GM12874 (cell line): ENCODE measurements at regions not wholly inside any gene's neighbourhood (a gene's known extent, or its start where the extent isn't known, plus 50 kb on each side); places are given as distances from the start of the nearest gene placed in this dataset.

ENCODE experiments used
- TF ChIP-seq, protein P1 (sequence below): IDR thresholded peaks from 2 replicates; pipeline ENCODE4 v1.5.1; 2011; ENCODE audit warnings: low read depth, mild to moderate bottlenecking, control low read depth, low read length, moderate library complexity; ENCODE audit not compliant: insufficient read depth

DNA sequence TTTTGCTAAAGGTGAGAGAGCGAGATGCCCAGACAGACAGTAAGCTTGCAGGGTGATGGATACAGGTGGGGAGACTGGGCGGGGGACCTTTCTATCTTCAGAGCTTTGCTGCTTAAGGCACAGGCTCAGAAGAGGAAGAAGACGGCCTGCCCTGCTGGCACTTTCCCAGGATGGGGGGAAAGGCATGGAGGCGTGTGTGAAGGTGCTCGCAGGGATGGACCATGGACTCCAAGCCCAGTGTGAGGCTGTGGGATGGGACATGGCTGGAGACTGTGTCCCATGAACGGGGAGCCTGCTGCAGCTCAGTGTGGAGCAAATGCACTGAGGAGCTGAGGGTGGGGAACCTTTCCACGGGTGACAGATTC is 243.2 kb upstream of the IRX4 start:
- TF ChIP-seq, protein P1, sequence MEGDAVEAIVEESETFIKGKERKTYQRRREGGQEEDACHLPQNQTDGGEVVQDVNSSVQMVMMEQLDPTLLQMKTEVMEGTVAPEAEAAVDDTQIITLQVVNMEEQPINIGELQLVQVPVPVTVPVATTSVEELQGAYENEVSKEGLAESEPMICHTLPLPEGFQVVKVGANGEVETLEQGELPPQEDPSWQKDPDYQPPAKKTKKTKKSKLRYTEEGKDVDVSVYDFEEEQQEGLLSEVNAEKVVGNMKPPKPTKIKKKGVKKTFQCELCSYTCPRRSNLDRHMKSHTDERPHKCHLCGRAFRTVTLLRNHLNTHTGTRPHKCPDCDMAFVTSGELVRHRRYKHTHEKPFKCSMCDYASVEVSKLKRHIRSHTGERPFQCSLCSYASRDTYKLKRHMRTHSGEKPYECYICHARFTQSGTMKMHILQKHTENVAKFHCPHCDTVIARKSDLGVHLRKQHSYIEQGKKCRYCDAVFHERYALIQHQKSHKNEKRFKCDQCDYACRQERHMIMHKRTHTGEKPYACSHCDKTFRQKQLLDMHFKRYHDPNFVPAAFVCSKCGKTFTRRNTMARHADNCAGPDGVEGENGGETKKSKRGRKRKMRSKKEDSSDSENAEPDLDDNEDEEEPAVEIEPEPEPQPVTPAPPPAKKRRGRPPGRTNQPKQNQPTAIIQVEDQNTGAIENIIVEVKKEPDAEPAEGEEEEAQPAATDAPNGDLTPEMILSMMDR, result no peak

DNA sequence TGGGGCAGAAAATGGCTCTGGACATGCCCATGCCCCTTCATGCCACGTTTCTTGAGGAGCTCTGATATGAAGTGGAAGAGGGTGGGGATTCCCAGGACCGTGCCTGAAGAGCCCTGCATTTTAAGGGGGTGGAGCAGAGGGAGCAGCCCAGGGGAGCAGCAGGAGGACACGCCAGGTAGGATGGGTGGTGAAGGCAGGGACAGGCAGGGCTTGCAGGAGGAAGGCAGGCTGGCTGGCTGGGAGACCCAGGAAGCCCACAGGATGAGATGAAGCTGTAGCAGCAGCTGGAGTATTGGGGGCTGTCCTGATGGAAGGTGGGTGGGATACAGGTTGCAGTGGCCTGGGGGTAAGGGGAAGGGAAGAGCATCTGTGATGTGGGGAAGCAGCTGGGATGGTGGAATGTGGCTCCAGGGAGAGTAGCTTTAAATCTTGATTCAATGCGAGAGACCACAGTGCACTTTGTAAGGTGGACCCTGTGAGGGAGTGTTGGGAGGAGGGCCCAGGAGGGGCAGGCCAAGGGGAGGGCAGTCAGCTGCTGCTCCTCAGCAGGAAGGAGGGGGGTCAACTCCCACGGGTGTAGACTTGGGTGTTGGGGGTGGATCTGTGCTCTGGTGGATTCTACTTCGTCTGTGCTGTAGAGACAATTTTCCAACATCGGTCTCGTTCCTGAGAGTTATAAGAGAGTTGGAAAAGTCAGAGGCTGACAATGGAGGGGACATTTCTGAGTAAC is 242.6 kb upstream of the IRX4 start:
- TF ChIP-seq, protein P1, result no peak

DNA sequence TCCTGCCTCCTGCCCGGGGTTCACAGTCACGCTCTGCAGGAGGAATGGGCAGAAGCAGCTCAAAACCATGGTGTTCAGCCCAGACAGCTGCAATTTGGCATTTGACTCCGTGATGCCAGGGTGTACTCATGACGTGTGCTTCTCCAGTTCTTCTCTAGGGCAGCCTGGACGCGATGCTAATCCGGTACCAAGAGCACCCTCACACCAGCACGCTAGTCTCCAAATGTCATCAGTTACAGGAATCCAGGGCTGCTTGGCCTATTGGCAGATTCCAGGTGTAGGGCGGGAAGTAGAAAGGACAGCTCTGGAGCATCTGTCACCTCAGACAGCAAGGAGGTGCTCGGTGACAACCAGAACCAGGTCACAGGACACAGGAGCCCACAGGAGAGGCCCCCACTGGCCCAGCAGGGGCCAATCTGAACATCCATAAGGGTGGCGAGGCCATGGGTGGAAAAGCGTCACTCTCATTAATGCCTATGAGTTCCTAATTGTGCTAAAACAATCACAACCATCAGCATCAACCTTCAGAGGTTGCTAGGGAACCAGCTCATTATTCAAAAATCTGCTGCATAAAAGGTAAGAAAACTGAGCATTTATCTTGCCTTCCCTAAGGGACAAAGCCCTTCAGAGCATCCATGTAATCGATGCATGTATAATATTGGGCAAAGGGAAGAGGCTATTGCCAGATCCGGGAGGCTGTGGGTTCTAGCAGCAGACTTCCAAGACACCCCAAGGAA is 241.9 kb upstream of the IRX4 start:
- TF ChIP-seq, protein P1, result no peak

DNA sequence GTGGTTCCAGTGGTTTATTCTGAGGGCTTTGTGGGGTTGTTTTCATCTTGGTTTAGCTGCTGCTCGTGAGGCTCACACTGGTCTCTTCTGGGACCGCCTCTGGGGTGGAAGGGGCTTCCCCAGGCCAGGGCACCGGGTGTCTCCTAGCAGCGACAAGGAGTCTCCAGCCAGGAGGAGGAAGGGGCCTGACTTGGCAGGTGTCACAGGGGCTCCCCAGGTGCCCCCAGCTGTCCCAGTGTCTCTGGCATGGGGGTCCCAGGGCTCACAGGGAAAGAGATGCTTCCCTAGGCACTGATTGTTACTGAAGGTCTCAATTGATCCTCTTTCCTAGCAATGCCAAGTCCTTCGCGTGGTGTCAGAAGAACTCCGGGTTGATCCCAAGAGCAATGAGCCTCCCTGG is 241.1 kb upstream of the IRX4 start:
- TF ChIP-seq, protein P1, result no peak

DNA sequence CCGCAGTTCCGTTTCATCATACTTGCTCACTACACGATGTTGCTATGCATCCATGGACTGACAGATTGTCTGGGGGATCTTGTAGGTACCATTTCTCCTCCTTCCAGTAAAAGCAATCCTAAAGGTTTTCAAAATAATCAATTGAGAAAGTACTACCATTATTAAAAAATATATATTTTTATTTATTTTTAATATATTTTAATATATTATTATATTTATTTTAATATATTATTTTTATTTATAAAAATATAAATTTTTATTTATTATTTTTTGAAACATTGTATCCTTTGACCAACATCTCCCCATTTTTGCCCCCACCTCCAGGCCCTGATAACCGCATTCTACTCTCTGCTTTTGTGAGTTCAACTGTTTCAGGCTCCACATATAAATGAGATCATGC is 237.6 kb upstream of the IRX4 start:
- TF ChIP-seq, protein P1, result no peak

DNA sequence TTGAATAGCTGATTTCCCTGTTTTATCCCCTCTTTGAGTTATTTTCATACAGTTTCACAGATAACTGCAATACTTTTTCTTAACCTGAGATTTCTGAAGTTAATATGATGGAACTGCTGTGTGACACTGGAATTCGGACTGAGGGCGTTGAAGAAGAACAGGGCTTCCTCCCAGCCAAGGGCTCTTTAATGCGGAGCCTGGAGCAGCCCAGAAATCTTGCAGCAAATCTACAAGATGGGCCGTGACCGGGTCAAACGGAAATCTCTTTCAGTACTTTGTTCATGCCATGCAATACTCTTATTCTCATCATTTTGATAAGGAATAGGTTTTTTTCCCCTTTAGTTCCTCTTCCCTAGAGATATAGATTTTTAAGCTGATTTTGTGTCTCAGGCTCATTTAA is 236.8 kb upstream of the IRX4 start:
- TF ChIP-seq, protein P1, result no peak

DNA sequence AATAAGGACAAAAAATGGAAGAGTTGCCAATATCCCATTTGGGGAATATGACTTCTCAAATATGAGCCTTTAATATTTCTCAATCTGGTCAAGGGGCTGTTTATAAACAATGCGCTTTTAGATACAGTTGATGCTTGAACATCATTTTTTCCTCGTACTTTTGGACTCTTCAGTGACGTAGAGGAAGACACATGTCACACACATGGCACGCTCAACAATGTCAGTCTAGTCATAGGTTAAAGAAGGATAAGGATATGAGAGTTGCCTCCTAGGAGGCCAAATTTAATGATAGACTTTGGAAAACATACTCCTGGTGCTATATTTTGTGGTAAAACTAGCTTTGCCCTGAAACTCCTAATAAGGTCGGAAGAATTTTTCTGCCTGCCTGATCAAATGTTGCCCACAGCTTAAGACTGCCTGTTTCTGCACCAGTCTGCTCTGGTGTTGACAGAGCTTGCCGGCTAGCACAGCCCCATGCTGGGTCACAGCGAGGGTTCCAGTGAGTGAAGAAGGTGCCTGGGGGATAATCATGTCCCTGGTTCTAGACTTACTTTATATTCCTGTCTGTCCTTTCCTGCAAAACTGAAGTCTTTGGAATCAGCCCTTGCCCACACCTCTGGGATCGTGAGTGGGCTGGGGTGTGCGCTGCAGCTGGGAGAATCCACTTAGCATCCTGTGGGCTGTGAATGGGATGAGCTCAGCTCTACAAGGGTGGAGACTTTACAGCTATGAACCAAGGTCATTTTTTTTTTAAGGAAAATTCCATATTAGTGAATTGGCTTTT is 230.8 kb upstream of the IRX4 start:
- TF ChIP-seq, protein P1, result no peak
